ENCODE measurements at regions not wholly inside any gene's neighbourhood (a gene's known extent, or its start where the extent isn't known, plus 50 kb on each side); places are given as distances from the start of the nearest gene placed in this dataset.

GRCh38 chr13:111908361-111908760, 158.6 kb upstream of the SOX1 start:
- TF ChIP-seq CTCF (IDR thresholded peaks at IDR 0.05) (no peak), NFE2L2 (conservative IDR thresholded peaks at IDR 0.05; ENCODE audit: low read length) (no peak), MYC (IDR thresholded peaks at IDR 0.05; ENCODE audit: borderline replicate concordance, low read length) (no peak), EP300 (IDR thresholded peaks at IDR 0.05) (no peak)

All from A549 (cell line).